H9 (cell line): ENCODE measurements at regions not wholly inside any gene's neighbourhood (a gene's known extent, or its start where the extent isn't known, plus 50 kb on each side); places are given as distances from the start of the nearest gene placed in this dataset.

ENCODE experiments used
- DNase-seq: peaks from one replicate; pipeline ENCODE4 v3.0.0-alpha.2; 2017
- H2AFZ ChIP-seq: one replicate; pipeline ENCODE4 v1.6.1; 2013; ENCODE audit warnings: mild to moderate bottlenecking, low read length, control low read depth, moderate library complexity
- H2AK5ac ChIP-seq: 2 replicates; pipeline ENCODE4 v1.6.1; 2013; ENCODE audit warnings: low read length, control low read depth, mixed read lengths; ENCODE audit not compliant: insufficient read length
- H2BK120ac ChIP-seq: one replicate; pipeline ENCODE4 v1.6.1; 2013; ENCODE audit warnings: low read depth, mild to moderate bottlenecking, low read length, control low read depth, inconsistent platforms; ENCODE audit not compliant: poor library complexity, severe bottlenecking
- H2BK12ac ChIP-seq: 2 replicates; pipeline ENCODE4 v1.6.1; 2013; ENCODE audit warnings: low read length, control low read depth, mixed read lengths, low read depth; ENCODE audit not compliant: insufficient read length
- H2BK15ac ChIP-seq: 2 replicates; pipeline ENCODE4 v1.6.1; 2013; ENCODE audit warnings: low read depth, low read length, control low read depth
- H2BK20ac ChIP-seq: one replicate; pipeline ENCODE4 v1.6.1; 2013; ENCODE audit warnings: low read depth, mild to moderate bottlenecking, low read length, control low read depth, inconsistent platforms; ENCODE audit not compliant: poor library complexity, severe bottlenecking
- H2BK5ac ChIP-seq: 2 replicates; pipeline ENCODE4 v1.6.1; 2013; ENCODE audit warnings: low read length, control low read depth, mixed read lengths; ENCODE audit not compliant: insufficient read length
- H3K14ac ChIP-seq: 2 replicates; pipeline ENCODE4 v1.6.1; 2013; ENCODE audit warnings: low read length, control low read depth; ENCODE audit not compliant: insufficient read depth
- H3K18ac ChIP-seq: 2 replicates; pipeline ENCODE4 v1.6.1; 2013; ENCODE audit warnings: low read depth, mild to moderate bottlenecking, mixed read lengths, low read length, control low read depth; ENCODE audit not compliant: insufficient read length
- H3K23ac ChIP-seq: 2 replicates; pipeline ENCODE4 v1.6.1; 2013; ENCODE audit warnings: low read length, control low read depth, mixed read lengths, low read depth; ENCODE audit not compliant: insufficient read length
- H3K23me2 ChIP-seq: 2 replicates; pipeline ENCODE4 v1.6.1; 2013; ENCODE audit warnings: low read depth, mild to moderate bottlenecking, mixed read lengths, low read length, control low read depth; ENCODE audit not compliant: insufficient read length, poor library complexity, severe bottlenecking
- H3K27ac ChIP-seq: 2 replicates; pipeline ENCODE4 v1.5.1; 2013; ENCODE audit warnings: low read length, control low read depth, mixed read lengths, low read depth; ENCODE audit not compliant: insufficient read length
- H3K27me3 ChIP-seq: 2 replicates; pipeline ENCODE4 v1.6.1; 2013; ENCODE audit warnings: low read length, control low read depth, inconsistent platforms; ENCODE audit not compliant: insufficient read depth
- H3K4ac ChIP-seq: 2 replicates; pipeline ENCODE4 v1.6.1; 2013; ENCODE audit warnings: low read depth, mild to moderate bottlenecking, control low read depth, inconsistent platforms, low read length, moderate library complexity
- H3K4me1 ChIP-seq: 2 replicates; pipeline ENCODE4 v1.6.1; 2013; ENCODE audit warnings: low read length, control low read depth, inconsistent platforms; ENCODE audit not compliant: insufficient read depth
- H3K4me2 ChIP-seq: 2 replicates; pipeline ENCODE4 v1.6.1; 2013; ENCODE audit warnings: low read length, control low read depth, mixed read lengths; ENCODE audit not compliant: insufficient read length, insufficient read depth
- H3K56ac ChIP-seq: 2 replicates; pipeline ENCODE4 v1.6.1; 2013; ENCODE audit warnings: low read depth, mild to moderate bottlenecking, mixed read lengths, low read length, control low read depth; ENCODE audit not compliant: insufficient read length
- H3K79me1 ChIP-seq: 2 replicates; pipeline ENCODE4 v1.6.1; 2013; ENCODE audit warnings: low read depth, mild to moderate bottlenecking, moderate library complexity, low read length, control low read depth, inconsistent platforms; ENCODE audit not compliant: insufficient read depth, poor library complexity, severe bottlenecking
- H3K79me2 ChIP-seq: 2 replicates; pipeline ENCODE4 v1.6.1; 2013; ENCODE audit warnings: low read length, control low read depth, inconsistent platforms; ENCODE audit not compliant: insufficient read depth
- H3K9ac ChIP-seq: 2 replicates; pipeline ENCODE4 v1.6.1; 2013; ENCODE audit warnings: low read length, control low read depth, mixed read lengths; ENCODE audit not compliant: insufficient read length; ENCODE audit errors: extremely low read depth
- H3K9me3 ChIP-seq: one replicate; pipeline ENCODE4 v1.6.1; 2013; ENCODE audit warnings: low read depth, low read length, inconsistent platforms; ENCODE audit not compliant: control insufficient read depth
- H3T11ph ChIP-seq: one replicate; pipeline ENCODE4 v1.6.1; 2013; ENCODE audit warnings: mild to moderate bottlenecking, low read length, control low read depth, inconsistent platforms
- H4K20me1 ChIP-seq: one replicate; pipeline ENCODE4 v1.6.1; 2013; ENCODE audit not compliant: control insufficient read depth, insufficient read length, insufficient read depth
- H4K5ac ChIP-seq: 2 replicates; pipeline ENCODE4 v1.6.1; 2013; ENCODE audit warnings: low read depth, mild to moderate bottlenecking, mixed read lengths, low read length, control low read depth; ENCODE audit not compliant: insufficient read length
- H4K8ac ChIP-seq: replicated peaks from 2 replicates; pipeline ENCODE4 v1.6.1; 2013; ENCODE audit warnings: low read length, control low read depth, mixed read lengths, low read depth; ENCODE audit not compliant: insufficient read length
- H4K91ac ChIP-seq: 2 replicates; pipeline ENCODE4 v1.6.1; 2013; ENCODE audit warnings: low read depth, mild to moderate bottlenecking, moderate library complexity, mixed read lengths, low read length, control low read depth; ENCODE audit not compliant: insufficient read length
- H3K27ac Mint-ChIP-seq, 3 experiments: 2 replicates in 2 of 3; 3 replicates in 1 of 3; pipeline ENCODE4 v1.8.0; 2020 to 2021; ENCODE audit warnings: mixed read lengths in 3 of 3, mild to moderate bottlenecking in 1 of 3, moderate library complexity in 1 of 3
- H3K27me3 Mint-ChIP-seq: 2 replicates; pipeline ENCODE4 v1.8.0; 2021; ENCODE audit warnings: low read depth, mild to moderate bottlenecking, moderate library complexity, mixed read lengths
- H3K36me3 Mint-ChIP-seq, 3 experiments: 2 replicates in 2 of 3; 3 replicates in 1 of 3; pipeline ENCODE4 v1.8.0; 2020 to 2021; ENCODE audit warnings: low read depth in 3 of 3, mixed read lengths in 3 of 3; ENCODE audit not compliant: insufficient read depth in 1 of 3
- H3K4me1 Mint-ChIP-seq, 2 experiments: 2 replicates each; pipeline ENCODE4 v1.8.0; 2020; ENCODE audit warnings: mixed read lengths in 2 of 2
- H3K4me3 Mint-ChIP-seq, 2 experiments: 2 replicates in 1 of 2; 3 replicates in 1 of 2; pipeline ENCODE4 v1.8.0; 2020 to 2021; ENCODE audit warnings: mild to moderate bottlenecking in 2 of 2, mixed read lengths in 2 of 2, moderate library complexity in 1 of 2
- H3K9me3 Mint-ChIP-seq, 2 experiments: 2 replicates in 1 of 2; 3 replicates in 1 of 2; pipeline ENCODE4 v1.8.0; 2020; ENCODE audit warnings: mild to moderate bottlenecking in 2 of 2, mixed read lengths in 2 of 2, moderate library complexity in 1 of 2
- WGBS: extraction: QIAGEN DNeasy Blood & Tissue Kit; methylation state at CpG from one replicate; pipeline ENCODE4 v1.1.7; 2013; ENCODE audit warnings: missing lambda C conversion rate, low lambda C conversion rate, mixed read lengths; ENCODE audit not compliant: insufficient read length; ENCODE audit errors: extremely low coverage; 5-methylcytosine and 5-hydroxymethylcytosine counted together
- TF ChIP-seq, protein P1 (sequence below): fragments of 200-600 bp; sonication (generic); conservative IDR thresholded peaks from 3 replicates; pipeline ENCODE4 v1.8.0; 2021; ENCODE audit warnings: antibody characterized with exemption, mild to moderate bottlenecking

DNA sequence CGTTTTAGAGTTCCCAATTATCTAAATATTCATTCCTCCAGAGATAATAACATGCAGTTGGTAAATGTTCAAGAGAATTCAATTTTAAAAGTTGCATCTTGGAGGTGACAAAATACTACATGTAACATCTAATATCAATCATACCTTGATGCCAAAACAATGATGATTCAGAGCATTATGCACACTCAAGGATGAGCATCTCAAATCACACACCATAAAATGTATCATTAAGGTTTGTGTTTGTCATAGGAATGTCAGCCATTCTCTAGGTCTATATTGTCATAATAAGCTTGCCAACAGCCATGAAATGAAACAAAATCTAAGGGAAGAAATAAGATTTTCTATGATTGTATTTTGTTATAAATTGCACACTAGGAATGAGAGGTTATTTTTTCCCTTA lies 1667.0 kb downstream of the DPP10 start:
- Histone ChIP-seq H3K27me3 (no peaks in the 10 kb centered on the region), H3K4me1 (no peaks in the 10 kb centered on the region), H2BK12ac (no peak overlapping the region), H2BK5ac (no peak overlapping the region), H3K27ac (no peak overlapping the region), H3K14ac (no peak overlapping the region), H2BK15ac (no peak overlapping the region), H4K91ac (no peak overlapping the region), H3K56ac (no peak overlapping the region), H3T11ph (no peak overlapping the region), H3K18ac (no peak overlapping the region), H2BK20ac (no peak overlapping the region), H3K79me2 (no peaks in the 10 kb centered on the region), H4K8ac (no peak overlapping the region), H4K20me1 (no peaks in the 10 kb centered on the region), H3K4me2 (no peak overlapping the region), H2BK120ac (no peak overlapping the region), H3K9ac (no peak overlapping the region), H3K23me2 (no peaks in the 10 kb centered on the region), H3K9me3 (no peaks in the 10 kb centered on the region), H2AK5ac (no peak overlapping the region), H3K4ac (no peak overlapping the region), H4K5ac (no peak overlapping the region), H2AFZ (no peak overlapping the region), H3K79me1 (no peaks in the 10 kb centered on the region), H3K23ac (no peak overlapping the region)
- WGBS = no CpG with 5 or more reads among the region's 1 CpG
- TF ChIP-seq, protein P1, sequence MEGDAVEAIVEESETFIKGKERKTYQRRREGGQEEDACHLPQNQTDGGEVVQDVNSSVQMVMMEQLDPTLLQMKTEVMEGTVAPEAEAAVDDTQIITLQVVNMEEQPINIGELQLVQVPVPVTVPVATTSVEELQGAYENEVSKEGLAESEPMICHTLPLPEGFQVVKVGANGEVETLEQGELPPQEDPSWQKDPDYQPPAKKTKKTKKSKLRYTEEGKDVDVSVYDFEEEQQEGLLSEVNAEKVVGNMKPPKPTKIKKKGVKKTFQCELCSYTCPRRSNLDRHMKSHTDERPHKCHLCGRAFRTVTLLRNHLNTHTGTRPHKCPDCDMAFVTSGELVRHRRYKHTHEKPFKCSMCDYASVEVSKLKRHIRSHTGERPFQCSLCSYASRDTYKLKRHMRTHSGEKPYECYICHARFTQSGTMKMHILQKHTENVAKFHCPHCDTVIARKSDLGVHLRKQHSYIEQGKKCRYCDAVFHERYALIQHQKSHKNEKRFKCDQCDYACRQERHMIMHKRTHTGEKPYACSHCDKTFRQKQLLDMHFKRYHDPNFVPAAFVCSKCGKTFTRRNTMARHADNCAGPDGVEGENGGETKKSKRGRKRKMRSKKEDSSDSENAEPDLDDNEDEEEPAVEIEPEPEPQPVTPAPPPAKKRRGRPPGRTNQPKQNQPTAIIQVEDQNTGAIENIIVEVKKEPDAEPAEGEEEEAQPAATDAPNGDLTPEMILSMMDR = no peak
- Mint-ChIP-seq H3K27me3 (peaks cover 2% of the 10 kb centered on the region), H3K27ac (no peak overlapping the region), H3K4me1 (peaks cover 0 to 4% of the 10 kb centered on the region in 2 experiments; a peak in 1 of 4 replicates), H3K9me3 (no peaks in the 10 kb centered on the region), H3K4me3 (no peak overlapping the region), H3K36me3 (no peaks in the 10 kb centered on the region; a peak in 1 of 7 replicates)
- no peak for DNase-seq
